ENCODE measurements at regions not wholly inside any gene's neighbourhood (a gene's known extent, or its start where the extent isn't known, plus 50 kb on each side); places are given as distances from the start of the nearest gene placed in this dataset.

DNA sequence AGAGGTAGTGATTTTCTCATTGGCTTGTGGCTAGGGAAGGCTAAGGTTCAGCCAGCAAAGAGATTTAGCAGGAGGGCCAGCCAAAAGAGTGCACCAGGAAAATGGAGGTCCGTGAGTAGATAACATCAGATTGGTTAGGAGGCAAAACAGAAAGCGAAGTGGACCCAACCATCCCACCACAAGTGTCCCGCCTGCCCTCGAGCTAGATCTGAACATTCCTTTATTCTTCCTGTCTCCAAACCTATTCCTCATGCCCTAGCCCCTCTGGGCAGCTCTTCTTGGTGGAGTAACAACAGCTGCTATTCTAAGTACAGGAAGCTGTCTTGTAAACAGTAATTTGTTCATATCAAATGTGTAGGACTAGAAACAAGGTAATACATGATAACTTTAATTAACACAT lies 85.7 kb upstream of the BET1 start:
- no peak overlapping the region for H4K8ac ChIP-seq (ENCODE audit: low read length)
- H2AK5ac ChIP-seq (ENCODE audit: low read length, severe bottlenecking): no peak overlapping the region
- no peak overlapping the region for H3K27ac ChIP-seq (ENCODE audit: low read length, poor library complexity, severe bottlenecking)
- H3K79me1 ChIP-seq (replicated peaks; ENCODE audit: low read length, poor library complexity, severe bottlenecking): no peaks in the 10 kb centered on the region
- H2BK120ac ChIP-seq (ENCODE audit: low read depth, low read length): no peak overlapping the region
- no peak overlapping the region for H4K91ac ChIP-seq (ENCODE audit: low read length)
- 84% methylated on average over 3 of the region's 4 CpGs for WGBS
- no peak overlapping the region for H3K4me3 ChIP-seq (ENCODE audit: insufficient read depth in 1 of 2, low read depth in 1 of 2, low read length in 2 of 2)
- DNase-seq: no peak
- peak overlapping the region; percentile 0 to 6 for H2BK12ac ChIP-seq (ENCODE audit: low read length in 2 of 2)
- no peak overlapping the region for H2AFZ ChIP-seq (ENCODE audit: low read depth, low read length)
- H3K9me3 ChIP-seq (ENCODE audit: control insufficient read depth, low read length): no peaks in the 10 kb centered on the region
- no peaks in the 10 kb centered on the region for H3K4me1 ChIP-seq (ENCODE audit: control insufficient read depth, insufficient read depth, low read depth, low read length)
- H3K23ac ChIP-seq (ENCODE audit: low read length in 2 of 2): no peak overlapping the region
- H3K9ac ChIP-seq (ENCODE audit: low read length): no peak overlapping the region
- H3K4ac ChIP-seq (ENCODE audit: low read depth in 1 of 2, low read length in 2 of 2): no peak overlapping the region
- no peak overlapping the region for H3K14ac ChIP-seq (ENCODE audit: low read length in 2 of 2)
- peak overlapping the region in 1 of 2 experiments; percentile 29 for H3K18ac ChIP-seq (ENCODE audit: low read depth in 1 of 2, low read length in 2 of 2)
- no peak overlapping the region for H2BK15ac ChIP-seq (ENCODE audit: low read depth, poor library complexity, severe bottlenecking)
- H3K36me3 ChIP-seq (ENCODE audit: control insufficient read depth in 1 of 2, insufficient read depth in 2 of 2, low read depth in 1 of 2, low read length in 2 of 2): no peaks in the 10 kb centered on the region
- H3K4me2 ChIP-seq (ENCODE audit: low read length, poor library complexity, severe bottlenecking): no peak overlapping the region
- H2BK5ac ChIP-seq (ENCODE audit: low read depth, low read length, poor library complexity, severe bottlenecking): no peak overlapping the region
- H3K27me3 ChIP-seq (ENCODE audit: control insufficient read depth in 1 of 2, insufficient read depth in 1 of 2, low read length in 2 of 2): no peaks in the 10 kb centered on the region

- H3K14ac ChIP-seq (ENCODE audit: low read length in 2 of 2): no peak overlapping the region
- 76% methylated on average over 1 of the region's 1 CpG for WGBS
- no peak overlapping the region for H3K27ac ChIP-seq (ENCODE audit: low read length, poor library complexity, severe bottlenecking)
- no peak overlapping the region for H2BK12ac ChIP-seq (ENCODE audit: low read length in 2 of 2)
- no peaks in the 10 kb centered on the region for H3K79me1 ChIP-seq (replicated peaks; ENCODE audit: low read length, poor library complexity, severe bottlenecking)
- H3K18ac ChIP-seq (ENCODE audit: low read depth in 1 of 2, low read length in 2 of 2): no peak overlapping the region
- H2BK120ac ChIP-seq (ENCODE audit: low read depth, low read length): no peak overlapping the region
- H3K4me1 ChIP-seq (ENCODE audit: control insufficient read depth, insufficient read depth, low read depth, low read length): no peaks in the 10 kb centered on the region
- H4K91ac ChIP-seq (ENCODE audit: low read length): no peak overlapping the region
- H3K4me2 ChIP-seq (ENCODE audit: low read length, poor library complexity, severe bottlenecking): no peak overlapping the region
- H2BK15ac ChIP-seq (ENCODE audit: low read depth, poor library complexity, severe bottlenecking): no peak overlapping the region
- no peak overlapping the region for H3K9ac ChIP-seq (ENCODE audit: low read length)
- no peaks in the 10 kb centered on the region for H3K36me3 ChIP-seq (ENCODE audit: control insufficient read depth in 1 of 2, insufficient read depth in 2 of 2, low read depth in 1 of 2, low read length in 2 of 2)
- no peak overlapping the region for H4K8ac ChIP-seq (ENCODE audit: low read length)
- DNase-seq: no peak
- H3K27me3 ChIP-seq (ENCODE audit: control insufficient read depth in 1 of 2, insufficient read depth in 1 of 2, low read length in 2 of 2): no peaks in the 10 kb centered on the region
- H3K4ac ChIP-seq (ENCODE audit: low read depth in 1 of 2, low read length in 2 of 2): peak overlapping the region in 1 of 2 experiments; percentile 67
- H2BK5ac ChIP-seq (ENCODE audit: low read depth, low read length, poor library complexity, severe bottlenecking): no peak overlapping the region
- no peaks in the 10 kb centered on the region for H3K9me3 ChIP-seq (ENCODE audit: control insufficient read depth, low read length)
- no peak overlapping the region for H2AK5ac ChIP-seq (ENCODE audit: low read length, severe bottlenecking)
- H2AFZ ChIP-seq (ENCODE audit: low read depth, low read length): no peak overlapping the region
- H3K4me3 ChIP-seq (ENCODE audit: insufficient read depth in 1 of 2, low read depth in 1 of 2, low read length in 2 of 2): no peak overlapping the region
- H3K23ac ChIP-seq (ENCODE audit: low read length in 2 of 2): no peak overlapping the region
Observed at GRCh38 chr7:94092980-94093379, 88.8 kb upstream of the BET1 start.

DNA sequence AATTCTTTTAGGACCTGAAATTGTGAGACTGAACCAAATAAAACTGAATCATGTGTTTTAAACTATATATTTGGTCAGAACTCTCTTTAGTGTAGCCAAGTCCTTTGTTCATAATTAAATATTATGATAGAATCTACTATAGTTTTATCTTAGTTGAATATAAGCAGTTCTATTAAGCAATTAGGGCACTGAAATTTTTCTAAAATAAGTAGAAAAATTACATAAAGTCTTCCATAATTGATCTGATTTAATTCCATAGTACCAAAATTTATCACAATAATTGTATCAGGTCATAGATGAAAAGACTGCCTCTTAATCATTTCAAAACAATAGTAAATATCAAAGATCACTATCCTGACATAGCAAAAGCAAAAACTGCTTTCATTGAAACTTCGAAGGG lies 90.1 kb upstream of the BET1 start:
- H3K14ac ChIP-seq (ENCODE audit: low read length in 2 of 2): no peak overlapping the region
- H3K4me1 ChIP-seq (ENCODE audit: control insufficient read depth, insufficient read depth, low read depth, low read length): no peaks in the 10 kb centered on the region
- H2AK5ac ChIP-seq (ENCODE audit: low read length, severe bottlenecking): no peak overlapping the region
- no peak overlapping the region for H3K4ac ChIP-seq (ENCODE audit: low read depth in 1 of 2, low read length in 2 of 2)
- H2BK5ac ChIP-seq (ENCODE audit: low read depth, low read length, poor library complexity, severe bottlenecking): no peak overlapping the region
- H3K9me3 ChIP-seq (ENCODE audit: control insufficient read depth, low read length): no peaks in the 10 kb centered on the region
- H3K36me3 ChIP-seq (ENCODE audit: control insufficient read depth in 1 of 2, insufficient read depth in 2 of 2, low read depth in 1 of 2, low read length in 2 of 2): no peaks in the 10 kb centered on the region
- no peak overlapping the region for H3K4me3 ChIP-seq (ENCODE audit: insufficient read depth in 1 of 2, low read depth in 1 of 2, low read length in 2 of 2)
- no peak overlapping the region for H3K9ac ChIP-seq (ENCODE audit: low read length)
- H3K18ac ChIP-seq (ENCODE audit: low read depth in 1 of 2, low read length in 2 of 2): no peak overlapping the region
- no peak overlapping the region for H3K27ac ChIP-seq (ENCODE audit: low read length, poor library complexity, severe bottlenecking)
- no peak for DNase-seq
- no peak overlapping the region for H4K8ac ChIP-seq (ENCODE audit: low read length)
- H2BK15ac ChIP-seq (ENCODE audit: low read depth, poor library complexity, severe bottlenecking): no peak overlapping the region
- no peak overlapping the region for H2BK120ac ChIP-seq (ENCODE audit: low read depth, low read length)
- H3K79me1 ChIP-seq (replicated peaks; ENCODE audit: low read length, poor library complexity, severe bottlenecking): no peaks in the 10 kb centered on the region
- H3K4me2 ChIP-seq (ENCODE audit: low read length, poor library complexity, severe bottlenecking): no peak overlapping the region
- 100% methylated on average over 1 of the region's 1 CpG for WGBS
- H4K91ac ChIP-seq (ENCODE audit: low read length): no peak overlapping the region
- no peak overlapping the region for H2BK12ac ChIP-seq (ENCODE audit: low read length in 2 of 2)
- no peak overlapping the region for H2AFZ ChIP-seq (ENCODE audit: low read depth, low read length)
- no peak overlapping the region for H3K23ac ChIP-seq (ENCODE audit: low read length in 2 of 2)
- H3K27me3 ChIP-seq (ENCODE audit: control insufficient read depth in 1 of 2, insufficient read depth in 1 of 2, low read length in 2 of 2): no peaks in the 10 kb centered on the region

- no peak overlapping the region for H3K4ac ChIP-seq (ENCODE audit: low read depth in 1 of 2, low read length in 2 of 2)
- no peak overlapping the region for H3K14ac ChIP-seq (ENCODE audit: low read length in 2 of 2)
- no peak overlapping the region for H4K8ac ChIP-seq (ENCODE audit: low read length)
- no peak for DNase-seq
- no peaks in the 10 kb centered on the region for H3K27me3 ChIP-seq (ENCODE audit: control insufficient read depth in 1 of 2, insufficient read depth in 1 of 2, low read length in 2 of 2)
- no peak overlapping the region for H3K4me3 ChIP-seq (ENCODE audit: insufficient read depth in 1 of 2, low read depth in 1 of 2, low read length in 2 of 2)
- 64% methylated on average over 5 of the region's 5 CpGs for WGBS
- no peak overlapping the region for H3K4me2 ChIP-seq (ENCODE audit: low read length, poor library complexity, severe bottlenecking)
- no peak overlapping the region for H3K18ac ChIP-seq (ENCODE audit: low read depth in 1 of 2, low read length in 2 of 2)
- H3K9me3 ChIP-seq (ENCODE audit: control insufficient read depth, low read length): no peaks in the 10 kb centered on the region
- H2BK5ac ChIP-seq (ENCODE audit: low read depth, low read length, poor library complexity, severe bottlenecking): no peak overlapping the region
- no peak overlapping the region for H2AK5ac ChIP-seq (ENCODE audit: low read length, severe bottlenecking)
- H2BK120ac ChIP-seq (ENCODE audit: low read depth, low read length): no peak overlapping the region
- no peak overlapping the region for H3K9ac ChIP-seq (ENCODE audit: low read length)
- no peaks in the 10 kb centered on the region for H3K4me1 ChIP-seq (ENCODE audit: control insufficient read depth, insufficient read depth, low read depth, low read length)
- no peak overlapping the region for H2BK12ac ChIP-seq (ENCODE audit: low read length in 2 of 2)
- no peaks in the 10 kb centered on the region for H3K36me3 ChIP-seq (ENCODE audit: control insufficient read depth in 1 of 2, insufficient read depth in 2 of 2, low read depth in 1 of 2, low read length in 2 of 2)
- H3K23ac ChIP-seq (ENCODE audit: low read length in 2 of 2): no peak overlapping the region
- H2BK15ac ChIP-seq (ENCODE audit: low read depth, poor library complexity, severe bottlenecking): no peak overlapping the region
- no peak overlapping the region for H4K91ac ChIP-seq (ENCODE audit: low read length)
- H3K27ac ChIP-seq (ENCODE audit: low read length, poor library complexity, severe bottlenecking): no peak overlapping the region
- H2AFZ ChIP-seq (ENCODE audit: low read depth, low read length): no peak overlapping the region
- H3K79me1 ChIP-seq (replicated peaks; ENCODE audit: low read length, poor library complexity, severe bottlenecking): no peaks in the 10 kb centered on the region
Observed at GRCh38 chr7:94095316-94096009, 91.3 kb upstream of the BET1 start.

Measured in mesenchymal stem cell (in vitro differentiated cells and primary cell).